KMS-11 (cell line): ENCODE measurements at regions not wholly inside any gene's neighbourhood (a gene's known extent, or its start where the extent isn't known, plus 50 kb on each side); places are given as distances from the start of the nearest gene placed in this dataset.

Source experiments
- H2AFZ ChIP-seq: fragments of 200-600 bp; sonication (generic); 2 replicates; pipeline ENCODE4 v1.6.1; 2016; ENCODE audit warnings: antibody characterized with exemption, mixed run types, low read depth
- H3K27ac ChIP-seq: fragments of 200-600 bp; sonication (generic); 2 replicates; pipeline ENCODE4 v1.6.1; 2016; ENCODE audit warnings: mild to moderate bottlenecking, mixed run types
- H3K27me3 ChIP-seq: fragments of 200-600 bp; sonication (generic); 2 replicates; pipeline ENCODE4 v1.6.1; 2017; ENCODE audit warnings: mild to moderate bottlenecking, low read depth, mixed run types, moderate library complexity; ENCODE audit not compliant: insufficient read depth
- H3K36me3 ChIP-seq: fragments of 200-600 bp; sonication (generic); 2 replicates; pipeline ENCODE4 v1.6.1; 2017; ENCODE audit warnings: mild to moderate bottlenecking, mixed run types; ENCODE audit not compliant: insufficient read depth
- H3K4me1 ChIP-seq: fragments of 200-600 bp; sonication (generic); 2 replicates; pipeline ENCODE4 v1.6.1; 2016; ENCODE audit warnings: mild to moderate bottlenecking, low read depth, mixed run types; ENCODE audit not compliant: poor library complexity, severe bottlenecking
- H3K4me2 ChIP-seq: fragments of 200-600 bp; sonication (generic); 2 replicates; pipeline ENCODE4 v1.7.0; 2016; ENCODE audit warnings: mild to moderate bottlenecking, mixed run types
- H3K4me3 ChIP-seq: fragments of 200-600 bp; sonication (generic); IDR thresholded peaks from 2 replicates; pipeline ENCODE4 v1.6.1; 2017; ENCODE audit warnings: low read depth, low read length, mixed read lengths; ENCODE audit not compliant: insufficient read depth
- H3K79me2 ChIP-seq: fragments of 200-600 bp; sonication (generic); 2 replicates; pipeline ENCODE4 v1.6.1; 2016; ENCODE audit warnings: low read depth, mixed run types; ENCODE audit not compliant: insufficient read depth
- H3K9ac ChIP-seq: fragments of 200-600 bp; sonication (generic); 2 replicates; pipeline ENCODE4 v1.6.1; 2016; ENCODE audit warnings: mild to moderate bottlenecking, mixed run types
- H4K20me1 ChIP-seq: fragments of 200-600 bp; sonication (generic); 2 replicates; pipeline ENCODE4 v1.6.1; 2016; ENCODE audit warnings: mild to moderate bottlenecking, mixed run types; ENCODE audit not compliant: insufficient read depth
- CTCF ChIP-seq: fragments of 200-600 bp; sonication (generic); conservative IDR thresholded peaks from 2 replicates; pipeline ENCODE4 v1.6.1; 2017; ENCODE audit warnings: low read depth, mild to moderate bottlenecking, antibody characterized with exemption, low read length, moderate library complexity, mixed read lengths

- H3K4me3 ChIP-seq, result no peak overlapping the region
- H3K9ac ChIP-seq, result no peak overlapping the region
- H3K4me1 ChIP-seq, result no peaks in the 10 kb centered on the region
- H3K36me3 ChIP-seq, result no peaks in the 10 kb centered on the region
- no peak overlapping the region for H3K27ac ChIP-seq
- H2AFZ ChIP-seq, result no peak overlapping the region
- H4K20me1 ChIP-seq, result no peaks in the 10 kb centered on the region
- TF ChIP-seq CTCF, result no peak
- H3K79me2 ChIP-seq, result no peaks in the 10 kb centered on the region
- H3K4me2 ChIP-seq, result no peak overlapping the region
- H3K27me3 ChIP-seq, result no peaks in the 10 kb centered on the region
Observed at GRCh38 chr11:15692739-15693138, 578.0 kb downstream of the INSC start.

GRCh38 chr11:15695096-15695721 is 580.5 kb downstream of the INSC start:
- H3K27ac ChIP-seq, result no peak overlapping the region
- H3K36me3 ChIP-seq, result no peaks in the 10 kb centered on the region
- H3K9ac ChIP-seq, result no peak overlapping the region
- no peaks in the 10 kb centered on the region for H4K20me1 ChIP-seq
- no peak overlapping the region for H3K4me3 ChIP-seq
- H3K4me2 ChIP-seq, result no peak overlapping the region
- no peaks in the 10 kb centered on the region for H3K4me1 ChIP-seq
- no peaks in the 10 kb centered on the region for H3K27me3 ChIP-seq
- no peaks in the 10 kb centered on the region for H3K79me2 ChIP-seq
- no peak overlapping the region for H2AFZ ChIP-seq
- no peak for TF ChIP-seq CTCF

- Histone ChIP-seq H4K20me1 (no peaks in the 10 kb centered on the region), H2AFZ (no peak overlapping the region), H3K4me3 (no peak overlapping the region), H3K4me2 (no peak overlapping the region), H3K79me2 (no peaks in the 10 kb centered on the region), H3K9ac (no peak overlapping the region), H3K27me3 (no peaks in the 10 kb centered on the region), H3K27ac (no peak overlapping the region), H3K36me3 (no peaks in the 10 kb centered on the region), H3K4me1 (no peaks in the 10 kb centered on the region)
- TF ChIP-seq CTCF, result no peak
Observed at GRCh38 chr11:15696069-15696468, 581.3 kb downstream of the INSC start.

- H3K4me1 ChIP-seq, result no peaks in the 10 kb centered on the region
- H3K36me3 ChIP-seq, result no peaks in the 10 kb centered on the region
- no peak overlapping the region for H3K4me3 ChIP-seq
- no peaks in the 10 kb centered on the region for H3K79me2 ChIP-seq
- H3K27ac ChIP-seq, result no peak overlapping the region
- H4K20me1 ChIP-seq, result no peaks in the 10 kb centered on the region
- H2AFZ ChIP-seq, result no peak overlapping the region
- no peak overlapping the region for H3K9ac ChIP-seq
- H3K4me2 ChIP-seq, result no peak overlapping the region
- no peak for TF ChIP-seq CTCF
- H3K27me3 ChIP-seq, result no peaks in the 10 kb centered on the region
Observed at GRCh38 chr11:15697437-15698236, 582.9 kb downstream of the INSC start.
